HEK293 (cell line): ENCODE measurements at regions not wholly inside any gene's neighbourhood (a gene's known extent, or its start where the extent isn't known, plus 50 kb on each side); places are given as distances from the start of the nearest gene placed in this dataset.

ENCODE experiments used
- CTCF ChIA-PET: fragments of 350-600 bp; formaldehyde crosslinking; extraction: SDS; loops from one replicate; lab custom pipeline; 2021; ENCODE audit warnings: antibody characterized with exemption; lab: Yijun Ruan, JAX
- POLR2A ChIA-PET: fragments of 300-600 bp; formaldehyde crosslinking; extraction: SDS; loops from one replicate; lab custom pipeline; 2020; ENCODE audit warnings: antibody characterized with exemption, inconsistent platforms; lab: Yijun Ruan, JAX
- H3K27ac ChIP-seq: fragments of 200-500 bp; sonication (Bioruptor generic); 2 replicates; pipeline ENCODE4 v1.5.1; 2014; ENCODE audit warnings: low read depth, low read length, control low read depth, inconsistent platforms; ENCODE audit errors: extremely low read depth
- H3K36me3 ChIP-seq, 2 experiments: fragments of 200-500 bp in 1 of 2; sonication (Bioruptor generic) in 1 of 2; 1 replicate in 1 of 2; 2 replicates in 1 of 2; pipeline ENCODE4 v1.5.1; 2014 to 2017; ENCODE audit warnings: inconsistent platforms in 2 of 2, low read length in 2 of 2; ENCODE audit not compliant: control insufficient read depth in 2 of 2, insufficient read depth in 1 of 2
- H3K4me1 ChIP-seq: fragments of 200-500 bp; sonication (Bioruptor generic); 2 replicates; pipeline ENCODE4 v1.5.1; 2014; ENCODE audit warnings: mild to moderate bottlenecking, low read length, inconsistent platforms; ENCODE audit not compliant: control insufficient read depth, insufficient read depth
- H3K4me3 ChIP-seq: 2 replicates; pipeline ENCODE4 v1.5.1; 2011; ENCODE audit warnings: low read depth, mild to moderate bottlenecking, control low read depth, low read length, moderate library complexity
- H3K9me3 ChIP-seq: fragments of 200-500 bp; sonication (Bioruptor generic); 2 replicates; pipeline ENCODE4 v1.5.1; 2014; ENCODE audit warnings: low read depth, low read length, inconsistent platforms; ENCODE audit not compliant: control insufficient read depth, insufficient read depth
- AEBP2 ChIP-seq: fragments of 450-650 bp; formaldehyde crosslinking; IDR thresholded peaks from 2 replicates; pipeline ENCODE4 v1.5.1; 2016; ENCODE audit warnings: missing biosample characterization, missing genetic modification characterization, borderline replicate concordance
- BCL11A ChIP-seq: fragments of 450-650 bp; formaldehyde crosslinking; IDR thresholded peaks from 2 replicates; pipeline ENCODE4 v1.5.1; 2016; ENCODE audit warnings: low read depth, missing biosample characterization, missing genetic modification characterization
- GLI4 ChIP-seq: fragments of 450-650 bp; formaldehyde crosslinking; IDR thresholded peaks from 2 replicates; pipeline ENCODE4 v1.5.1; 2016; ENCODE audit warnings: missing biosample characterization, missing genetic modification characterization
- HOXA7 ChIP-seq: sonication (generic); formaldehyde crosslinking; IDR thresholded peaks from 2 replicates; pipeline ENCODE4 v1.8.1; 2022; ENCODE audit warnings: missing genetic modification reagents, borderline replicate concordance
- IKZF3 ChIP-seq: fragments of 450-650 bp; IDR thresholded peaks from 2 replicates; pipeline ENCODE4 v1.5.0; 2018; ENCODE audit warnings: missing biosample characterization, mild to moderate bottlenecking, missing genetic modification characterization, moderate library complexity
- KLF16 ChIP-seq: fragments of 450-650 bp; formaldehyde crosslinking; IDR thresholded peaks from 2 replicates; pipeline ENCODE4 v1.5.1; 2017; ENCODE audit warnings: missing biosample characterization, missing genetic modification characterization
- MEIS1 ChIP-seq: sonication (generic); formaldehyde crosslinking; IDR thresholded peaks from 2 replicates; pipeline ENCODE4 v1.8.1; 2022; ENCODE audit warnings: missing genetic modification reagents, mild to moderate bottlenecking, borderline replicate concordance
- PRDM4 ChIP-seq: fragments of 450-650 bp; formaldehyde crosslinking; IDR thresholded peaks from 2 replicates; pipeline ENCODE4 v1.5.1; 2017; ENCODE audit warnings: missing biosample characterization, missing genetic modification characterization
- ZNF138 ChIP-seq: fragments of 450-650 bp; formaldehyde crosslinking; IDR thresholded peaks from 2 replicates; pipeline ENCODE4 v1.5.1; 2016; ENCODE audit warnings: missing biosample characterization, missing genetic modification characterization, borderline replicate concordance
- ZNF214 ChIP-seq: fragments of 450-650 bp; formaldehyde crosslinking; IDR thresholded peaks from 2 replicates; pipeline ENCODE4 v1.5.1; 2017; ENCODE audit warnings: missing biosample characterization, mild to moderate bottlenecking, missing genetic modification characterization, borderline replicate concordance
- ZNF239 ChIP-seq: fragments of 450-650 bp; formaldehyde crosslinking; IDR thresholded peaks from 2 replicates; pipeline ENCODE4 v1.5.1; 2016; ENCODE audit warnings: missing biosample characterization, missing genetic modification characterization
- ZNF311 ChIP-seq: fragments of 450-650 bp; formaldehyde crosslinking; IDR thresholded peaks from 2 replicates; pipeline ENCODE4 v1.5.1; 2017; ENCODE audit warnings: missing biosample characterization, missing genetic modification characterization, borderline replicate concordance
- ZNF350 ChIP-seq: fragments of 450-650 bp; formaldehyde crosslinking; IDR thresholded peaks from 2 replicates; pipeline ENCODE4 v1.5.0; 2017; ENCODE audit warnings: missing biosample characterization, mild to moderate bottlenecking, missing genetic modification characterization
- ZNF433 ChIP-seq: fragments of 450-650 bp; formaldehyde crosslinking; IDR thresholded peaks from 2 replicates; pipeline ENCODE4 v1.5.1; 2016; ENCODE audit warnings: missing biosample characterization, missing genetic modification characterization, low read depth
- ZNF48 ChIP-seq: fragments of 450-650 bp; formaldehyde crosslinking; IDR thresholded peaks from 2 replicates; pipeline ENCODE4 v1.5.1; 2016; ENCODE audit warnings: missing biosample characterization, missing genetic modification characterization
- ZNF549 ChIP-seq: fragments of 450-650 bp; IDR thresholded peaks from 2 replicates; pipeline ENCODE4 v1.5.1; 2018; ENCODE audit warnings: missing biosample characterization, missing genetic modification characterization, mild to moderate bottlenecking, inconsistent platforms, moderate library complexity
- ZNF610 ChIP-seq: fragments of 450-650 bp; formaldehyde crosslinking; IDR thresholded peaks from 2 replicates; pipeline ENCODE4 v1.5.1; 2016; ENCODE audit warnings: missing biosample characterization, missing genetic modification characterization, borderline replicate concordance
- ZNF639 ChIP-seq: fragments of 450-650 bp; formaldehyde crosslinking; IDR thresholded peaks from 2 replicates; pipeline ENCODE4 v1.5.1; 2016; ENCODE audit warnings: missing biosample characterization, missing genetic modification characterization
- ZNF701 ChIP-seq: fragments of 450-650 bp; formaldehyde crosslinking; IDR thresholded peaks from 2 replicates; pipeline ENCODE4 v1.5.1; 2016; ENCODE audit warnings: missing biosample characterization, missing genetic modification characterization
- ZNF747 ChIP-seq: fragments of 450-650 bp; formaldehyde crosslinking; IDR thresholded peaks from 2 replicates; pipeline ENCODE4 v1.5.1; 2016; ENCODE audit warnings: missing biosample characterization, missing genetic modification characterization
- ZNF791 ChIP-seq: fragments of 450-650 bp; formaldehyde crosslinking; IDR thresholded peaks from 2 replicates; pipeline ENCODE4 v1.5.1; 2016; ENCODE audit warnings: missing biosample characterization, missing genetic modification characterization
- TF ChIP-seq, protein P1 (sequence below): fragments of 450-650 bp; formaldehyde crosslinking; IDR thresholded peaks from 2 replicates; pipeline ENCODE4 v1.5.1; 2016; ENCODE audit warnings: missing biosample characterization, missing genetic modification characterization

DNA sequence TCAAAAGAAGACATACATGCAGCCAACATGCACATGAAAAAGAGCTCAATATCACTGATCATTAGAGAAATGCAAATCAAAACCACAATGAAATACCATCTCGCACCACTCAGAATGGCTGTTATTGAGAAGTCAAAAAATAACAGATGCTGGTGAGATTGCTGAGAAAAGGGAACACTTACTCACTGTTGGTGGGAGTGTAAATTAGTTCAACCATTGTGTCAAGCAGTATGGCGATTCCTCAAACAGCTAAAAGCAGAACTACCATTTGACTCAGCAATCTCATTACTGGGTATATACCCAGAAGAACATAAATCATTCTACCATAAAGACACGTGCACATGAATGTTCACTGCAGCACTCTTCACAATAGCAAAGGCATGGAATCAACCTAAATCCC is 95.5 kb upstream of the XIRP2 start:
- CTCF ChIA-PET = no interaction called here

GRCh38 chr2:166786707-166787106 is 101.6 kb upstream of the XIRP2 start:
- H3K27ac ChIP-seq = no peak overlapping the region
- CTCF ChIA-PET = no interaction called here
- no peaks in the 10 kb centered on the region for H3K36me3 ChIP-seq
- POLR2A ChIA-PET = no interaction called here
- TF ChIP-seq ZNF549 (tag by site-specific recombination) (no peak), ZNF239 (tag by site-specific recombination) (no peak), ZNF747 (no peak), ZNF138 (tag by site-specific recombination) (no peak), ZNF791 (tag by site-specific recombination) (no peak), GLI4 (tag by site-specific recombination) (no peak), ZNF610 (tag by site-specific recombination) (no peak), IKZF3 (tag by site-specific recombination) (no peak), HOXA7 (CRISPR knock-in tag) (no peak)
- no peak overlapping the region for H3K4me3 ChIP-seq
- no peaks in the 10 kb centered on the region for H3K9me3 ChIP-seq
- H3K4me1 ChIP-seq = no peaks in the 10 kb centered on the region

More for the DNA sequence above, 95.5 kb upstream of the XIRP2 start:
- Histone ChIP-seq H3K4me1 (no peaks in the 10 kb centered on the region), H3K9me3 (no peaks in the 10 kb centered on the region), H3K36me3 (no peaks in the 10 kb centered on the region), H3K4me3 (no peak overlapping the region), H3K27ac (no peak overlapping the region)
- POLR2A ChIA-PET = no interaction called here
- no peak for TF ChIP-seq ZNF48 (tag by site-specific recombination)
- TF ChIP-seq, protein P1, sequence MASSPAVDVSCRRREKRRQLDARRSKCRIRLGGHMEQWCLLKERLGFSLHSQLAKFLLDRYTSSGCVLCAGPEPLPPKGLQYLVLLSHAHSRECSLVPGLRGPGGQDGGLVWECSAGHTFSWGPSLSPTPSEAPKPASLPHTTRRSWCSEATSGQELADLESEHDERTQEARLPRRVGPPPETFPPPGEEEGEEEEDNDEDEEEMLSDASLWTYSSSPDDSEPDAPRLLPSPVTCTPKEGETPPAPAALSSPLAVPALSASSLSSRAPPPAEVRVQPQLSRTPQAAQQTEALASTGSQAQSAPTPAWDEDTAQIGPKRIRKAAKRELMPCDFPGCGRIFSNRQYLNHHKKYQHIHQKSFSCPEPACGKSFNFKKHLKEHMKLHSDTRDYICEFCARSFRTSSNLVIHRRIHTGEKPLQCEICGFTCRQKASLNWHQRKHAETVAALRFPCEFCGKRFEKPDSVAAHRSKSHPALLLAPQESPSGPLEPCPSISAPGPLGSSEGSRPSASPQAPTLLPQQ (tag by site-specific recombination) = no peak
- TF ChIP-seq AEBP2 (tag by site-specific recombination) = no peak
- no peak for TF ChIP-seq GLI4 (tag by site-specific recombination)
- no peak for TF ChIP-seq KLF16
- TF ChIP-seq ZNF433 (tag by site-specific recombination) = no peak
- no peak for TF ChIP-seq ZNF639
- no peak for TF ChIP-seq ZNF138 (tag by site-specific recombination)
- no peak for TF ChIP-seq ZNF350
- TF ChIP-seq ZNF701 (tag by site-specific recombination) = no peak
- TF ChIP-seq MEIS1 (CRISPR knock-in tag) = no peak
- no peak for TF ChIP-seq ZNF214
- TF ChIP-seq PRDM4 = no peak
- TF ChIP-seq ZNF311 (tag by site-specific recombination) = no peak
- TF ChIP-seq BCL11A = no peak
